ENCODE measurements at regions not wholly inside any gene's neighbourhood (a gene's known extent, or its start where the extent isn't known, plus 50 kb on each side); places are given as distances from the start of the nearest gene placed in this dataset.

DNA sequence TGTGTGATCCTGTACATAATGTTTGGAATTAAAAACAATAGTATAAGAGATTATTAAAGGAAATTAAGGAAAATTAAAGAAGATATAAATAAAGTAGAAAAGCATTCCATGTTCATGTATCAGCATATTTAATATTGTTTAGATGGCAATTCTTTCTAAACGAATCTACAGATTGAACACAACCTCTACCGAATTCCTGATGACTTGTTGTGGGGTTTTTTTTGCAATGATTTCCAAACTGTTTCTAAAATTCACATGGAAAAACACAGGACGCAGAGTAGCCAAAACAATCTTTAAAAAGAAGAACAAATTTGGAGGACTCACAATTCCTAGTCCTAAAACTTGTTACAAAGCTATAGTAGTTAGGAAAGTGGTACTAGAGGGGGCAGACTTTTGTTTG, 573.4 kb upstream of the IGFBP3 start:
- Histone ChIP-seq H3K79me1 (ENCODE audit: low read depth in 1 of 2, low read length in 2 of 2) (no peaks in the 10 kb centered on the region), H2BK20ac (ENCODE audit: low read depth, low read length) (no peak overlapping the region), H3K56ac (ENCODE audit: extremely low read depth, insufficient read depth, low read length) (no peak overlapping the region), H4K91ac (ENCODE audit: insufficient read depth, low read depth, low read length) (no peak overlapping the region), H3K4me2 (ENCODE audit: low read depth, low read length) (no peak overlapping the region), H3K36me3 (ENCODE audit: control insufficient read depth, insufficient read depth, low read length) (no peaks in the 10 kb centered on the region), H3K27ac (ENCODE audit: insufficient read depth, low read length) (no peak overlapping the region), H4K20me1 (ENCODE audit: insufficient read depth, low read length) (no peaks in the 10 kb centered on the region), H3K4me1 (ENCODE audit: control insufficient read depth, insufficient read depth, low read length) (no peaks in the 10 kb centered on the region; the same call in 1 of the 2 replicates), H3K18ac (ENCODE audit: low read depth, low read length) (no peak overlapping the region), H3K9ac (ENCODE audit: low read depth, low read length) (no peak overlapping the region), H3K23ac (ENCODE audit: low read depth, low read length) (no peak overlapping the region), H2BK120ac (ENCODE audit: low read depth, low read length) (no peak overlapping the region), H3K4ac (ENCODE audit: low read depth, low read length) (no peak overlapping the region), H2BK15ac (ENCODE audit: low read depth, low read length) (no peak overlapping the region), H3K14ac (replicated peaks; ENCODE audit: low read depth, low read length) (no peak overlapping the region), H3K9me3 (ENCODE audit: control insufficient read depth, insufficient read depth, low read length) (peaks cover 3% of the 10 kb centered on the region; the same call in 1 of the 2 replicates), H2AK9ac (replicated peaks; ENCODE audit: low read depth, low read length, poor library complexity) (no peak overlapping the region), H4K5ac (ENCODE audit: low read depth, low read length) (no peak overlapping the region), H3K4me3 (ENCODE audit: insufficient read depth, low read depth, low read length) (no peak overlapping the region), H2BK5ac (ENCODE audit: low read depth, low read length, poor library complexity, severe bottlenecking) (peak overlapping the region; percentile 87), H4K8ac (ENCODE audit: low read depth in 2 of 2, low read length in 2 of 2) (no peak overlapping the region), H2AK5ac (ENCODE audit: low read depth, low read length) (no peak overlapping the region), H2AFZ (replicated peaks; ENCODE audit: low read length, poor library complexity) (no peak overlapping the region), H3K27me3 (ENCODE audit: control insufficient read depth, insufficient read depth, low read length) (no peaks in the 10 kb centered on the region), H3K9me1 (ENCODE audit: insufficient read depth, low read length) (no peaks in the 10 kb centered on the region)
- ChIA-PET CTCF (interaction anchor here (0.8 to 1.0 kb wide), 2 partner anchors 9 to 589 kb away, joined by 3 read pairs; no protein-coding TSS in a partner anchor), POLR2A (ENCODE audit: unreplicated experiment) (no interaction called here)
- peak; percentile 35 for DNase-seq
- dilution Hi-C loops (cut with HindIII; ENCODE audit: low sequenced_read_pairs, unreplicated experiment): no loop called here
- in situ Hi-C loops (cut with MboI; ENCODE audit: low sequenced_read_pairs): no loop called here
- BruUV-seq (replicated peaks): no TSS peak
- intact Hi-C loops (cut with micrococcal nuclease): no loop called here
- no peak for ATAC-seq (ENCODE audit: low read depth)
- no CpG with 5 or more reads among the region's 3 CpGs for whole genome bisulfite sequencing, 2 experiments (ENCODE audit: extremely low coverage in 2 of 2, insufficient read length in 1 of 2)
- TF ChIP-seq MAFK (IDR thresholded peaks at IDR 0.05; ENCODE audit: low read depth, low read length): no peak
- TF ChIP-seq RAD21 (IDR thresholded peaks at IDR 0.05; ENCODE audit: low read length): no peak
- TF ChIP-seq, protein P1, sequence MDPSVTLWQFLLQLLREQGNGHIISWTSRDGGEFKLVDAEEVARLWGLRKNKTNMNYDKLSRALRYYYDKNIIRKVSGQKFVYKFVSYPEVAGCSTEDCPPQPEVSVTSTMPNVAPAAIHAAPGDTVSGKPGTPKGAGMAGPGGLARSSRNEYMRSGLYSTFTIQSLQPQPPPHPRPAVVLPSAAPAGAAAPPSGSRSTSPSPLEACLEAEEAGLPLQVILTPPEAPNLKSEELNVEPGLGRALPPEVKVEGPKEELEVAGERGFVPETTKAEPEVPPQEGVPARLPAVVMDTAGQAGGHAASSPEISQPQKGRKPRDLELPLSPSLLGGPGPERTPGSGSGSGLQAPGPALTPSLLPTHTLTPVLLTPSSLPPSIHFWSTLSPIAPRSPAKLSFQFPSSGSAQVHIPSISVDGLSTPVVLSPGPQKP (IDR thresholded peaks at IDR 0.05; ENCODE audit: borderline replicate concordance, low read depth, low read length): no peak
- no peak for TF ChIP-seq RCOR1 (IDR thresholded peaks at IDR 0.05; ENCODE audit: insufficient replicate concordance, low read length)
- TF ChIP-seq RFX5 (IDR thresholded peaks at IDR 0.05; ENCODE audit: low read depth, low read length): no peak
- TF ChIP-seq, protein P2, sequence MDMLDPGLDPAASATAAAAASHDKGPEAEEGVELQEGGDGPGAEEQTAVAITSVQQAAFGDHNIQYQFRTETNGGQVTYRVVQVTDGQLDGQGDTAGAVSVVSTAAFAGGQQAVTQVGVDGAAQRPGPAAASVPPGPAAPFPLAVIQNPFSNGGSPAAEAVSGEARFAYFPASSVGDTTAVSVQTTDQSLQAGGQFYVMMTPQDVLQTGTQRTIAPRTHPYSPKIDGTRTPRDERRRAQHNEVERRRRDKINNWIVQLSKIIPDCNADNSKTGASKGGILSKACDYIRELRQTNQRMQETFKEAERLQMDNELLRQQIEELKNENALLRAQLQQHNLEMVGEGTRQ (IDR thresholded peaks at IDR 0.05; ENCODE audit: low read depth, low read length): no peak
- no peak for TF ChIP-seq MXI1 (IDR thresholded peaks at IDR 0.05; ENCODE audit: borderline replicate concordance, low read depth, low read length)
- TF ChIP-seq CHD1 (IDR thresholded peaks at IDR 0.05; ENCODE audit: low read depth, low read length): no peak
- no peak for TF ChIP-seq MAZ (IDR thresholded peaks at IDR 0.05; ENCODE audit: borderline replicate concordance, low read depth, low read length)
- TF ChIP-seq CEBPB (IDR thresholded peaks at IDR 0.05; ENCODE audit: low read depth, low read length): no peak
- no peak for TF ChIP-seq FOS (IDR thresholded peaks at IDR 0.05; ENCODE audit: low read depth, low read length)
- TF ChIP-seq BHLHE40 (IDR thresholded peaks at IDR 0.05; ENCODE audit: low read depth, low read length): no peak
- no peak for TF ChIP-seq NFE2L2 (IDR thresholded peaks at IDR 0.05; ENCODE audit: low read depth, low read length)
- no peak for TF ChIP-seq POLR2A (IDR thresholded peaks at IDR 0.05; ENCODE audit: low read depth, low read length)
- TF ChIP-seq, protein P3, sequence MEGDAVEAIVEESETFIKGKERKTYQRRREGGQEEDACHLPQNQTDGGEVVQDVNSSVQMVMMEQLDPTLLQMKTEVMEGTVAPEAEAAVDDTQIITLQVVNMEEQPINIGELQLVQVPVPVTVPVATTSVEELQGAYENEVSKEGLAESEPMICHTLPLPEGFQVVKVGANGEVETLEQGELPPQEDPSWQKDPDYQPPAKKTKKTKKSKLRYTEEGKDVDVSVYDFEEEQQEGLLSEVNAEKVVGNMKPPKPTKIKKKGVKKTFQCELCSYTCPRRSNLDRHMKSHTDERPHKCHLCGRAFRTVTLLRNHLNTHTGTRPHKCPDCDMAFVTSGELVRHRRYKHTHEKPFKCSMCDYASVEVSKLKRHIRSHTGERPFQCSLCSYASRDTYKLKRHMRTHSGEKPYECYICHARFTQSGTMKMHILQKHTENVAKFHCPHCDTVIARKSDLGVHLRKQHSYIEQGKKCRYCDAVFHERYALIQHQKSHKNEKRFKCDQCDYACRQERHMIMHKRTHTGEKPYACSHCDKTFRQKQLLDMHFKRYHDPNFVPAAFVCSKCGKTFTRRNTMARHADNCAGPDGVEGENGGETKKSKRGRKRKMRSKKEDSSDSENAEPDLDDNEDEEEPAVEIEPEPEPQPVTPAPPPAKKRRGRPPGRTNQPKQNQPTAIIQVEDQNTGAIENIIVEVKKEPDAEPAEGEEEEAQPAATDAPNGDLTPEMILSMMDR (conservative IDR thresholded peaks at IDR 0.05; ENCODE audit: low read depth, low read length): no peak
- TF ChIP-seq SMC3 (IDR thresholded peaks at IDR 0.05; ENCODE audit: low read depth, low read length): no peak

All from IMR-90 (cell line).